HG02938 (cell line): ENCODE measurements at regions not wholly inside any gene's neighbourhood (a gene's known extent, or its start where the extent isn't known, plus 50 kb on each side); places are given as distances from the start of the nearest gene placed in this dataset.

Experiments
- ATAC-seq: cut with Tn5 transposase; IDR thresholded peaks from one replicate; pipeline ENCODE4 v1.9.1; 2021; ENCODE audit warnings: mild to moderate bottlenecking, moderate library complexity; ENCODE audit not compliant: unreplicated experiment

- ATAC-seq: peak; percentile 66
Observed at GRCh38 chr3:160129459-160130061, 95.7 kb upstream of the C3orf80 start.

DNA sequence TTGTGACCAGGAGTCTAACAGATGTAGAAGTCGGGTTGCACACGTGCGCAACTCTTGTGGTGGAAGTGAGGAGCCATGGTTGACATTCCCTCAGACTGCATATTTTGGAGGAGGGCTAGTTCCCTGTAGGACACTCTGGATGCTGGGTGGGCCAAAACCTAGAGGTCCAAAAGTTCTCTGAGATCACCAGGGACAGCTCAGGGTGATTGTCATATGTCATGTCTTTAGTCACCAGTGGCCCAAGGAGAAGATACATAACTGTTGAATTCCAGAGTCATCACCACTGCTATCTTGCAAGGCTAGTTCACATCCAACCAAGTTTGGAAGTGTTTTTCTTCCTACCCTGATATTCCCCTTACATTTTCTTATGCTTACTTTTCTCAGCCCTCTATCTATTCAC, 95.2 kb upstream of the C3orf80 start:
- ATAC-seq: no peak

DNA sequence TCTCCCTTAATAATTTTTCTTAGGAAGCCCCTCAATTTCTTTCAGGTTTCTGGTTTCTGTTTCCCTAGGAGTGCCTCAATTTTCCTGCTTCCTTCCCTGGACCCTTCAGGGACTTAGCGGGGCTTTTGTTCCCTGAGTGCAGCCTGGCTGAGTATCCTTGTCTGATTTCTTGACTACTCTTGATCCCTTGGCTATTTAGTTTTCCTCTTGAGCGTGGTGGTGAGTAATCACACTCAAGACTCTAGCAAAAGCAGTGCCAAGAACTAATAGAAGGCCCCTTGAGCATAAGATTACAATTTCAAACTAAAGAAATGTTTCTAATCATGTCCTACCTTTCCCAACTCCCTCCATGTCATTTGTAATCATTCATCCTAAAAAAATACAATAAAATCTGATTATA, 94.3 kb upstream of the C3orf80 start:
- no peak for ATAC-seq

DNA sequence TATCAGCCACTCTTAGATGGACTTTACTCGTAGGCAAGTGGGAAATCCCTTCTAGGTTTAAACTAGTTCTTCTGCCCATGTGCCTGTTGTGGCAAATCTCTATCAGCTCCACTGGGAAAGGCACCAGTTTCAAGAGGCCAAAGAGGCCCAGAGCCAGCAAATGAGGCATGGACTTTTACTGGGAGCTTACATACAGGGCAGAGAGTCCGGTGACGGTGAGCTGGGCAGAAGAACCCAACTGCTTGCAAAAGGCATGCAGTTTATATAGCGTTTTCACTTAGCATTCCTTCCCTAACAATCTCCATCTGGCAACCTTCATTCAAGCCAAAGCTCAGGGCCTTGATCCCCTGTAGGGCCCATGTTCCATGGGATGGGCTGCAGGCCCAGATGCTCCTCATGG, 93.0 kb upstream of the C3orf80 start:
- no peak for ATAC-seq

DNA sequence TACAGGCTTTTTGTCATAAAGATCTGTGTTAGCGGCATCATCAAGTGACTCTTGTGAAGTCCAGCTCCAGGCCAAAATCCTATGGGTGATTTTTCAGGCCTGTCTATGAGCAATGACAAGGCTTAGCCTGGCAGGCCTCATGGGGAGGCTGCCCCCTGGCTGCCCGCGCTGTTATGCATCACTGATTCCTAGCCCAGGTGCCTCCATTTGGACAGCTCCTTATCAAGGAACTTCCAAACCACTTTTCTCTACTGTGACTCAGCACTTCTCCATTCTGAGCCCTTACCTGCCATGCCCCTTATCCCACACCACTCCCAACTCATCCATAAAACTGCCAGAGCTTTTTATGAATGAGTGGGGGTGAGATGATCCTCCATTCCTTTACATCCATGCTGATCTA, 91.5 kb upstream of the C3orf80 start:
- no peak for ATAC-seq

- ATAC-seq: no peak
Observed at GRCh38 chr3:160134454-160134853, 90.8 kb upstream of the C3orf80 start.

- no peak for ATAC-seq
Observed at GRCh38 chr3:160134964-160135363, 90.3 kb upstream of the C3orf80 start.

DNA sequence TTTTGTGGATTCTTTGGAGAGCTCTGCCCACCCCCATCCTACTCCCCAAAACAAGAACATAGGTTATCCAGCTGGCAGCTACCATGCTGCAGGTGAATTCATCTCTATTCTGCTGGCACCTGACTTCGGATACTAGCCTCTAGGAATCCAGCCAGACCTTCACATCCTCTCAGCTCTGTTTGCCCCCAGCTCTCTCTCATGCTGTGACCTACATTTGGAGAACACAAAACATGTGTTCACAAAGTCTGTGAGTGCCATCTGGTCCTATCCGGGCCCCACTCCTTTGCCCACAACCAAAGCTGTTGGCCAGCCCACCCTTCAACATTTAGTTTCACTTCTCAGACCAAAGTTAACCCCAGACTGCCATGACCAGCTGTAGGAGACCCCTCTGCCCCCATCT, 89.4 kb upstream of the C3orf80 start:
- peak; percentile 36 for ATAC-seq

- ATAC-seq: peak; percentile 42
Observed at GRCh38 chr3:160136421-160136820, 88.8 kb upstream of the C3orf80 start.

DNA sequence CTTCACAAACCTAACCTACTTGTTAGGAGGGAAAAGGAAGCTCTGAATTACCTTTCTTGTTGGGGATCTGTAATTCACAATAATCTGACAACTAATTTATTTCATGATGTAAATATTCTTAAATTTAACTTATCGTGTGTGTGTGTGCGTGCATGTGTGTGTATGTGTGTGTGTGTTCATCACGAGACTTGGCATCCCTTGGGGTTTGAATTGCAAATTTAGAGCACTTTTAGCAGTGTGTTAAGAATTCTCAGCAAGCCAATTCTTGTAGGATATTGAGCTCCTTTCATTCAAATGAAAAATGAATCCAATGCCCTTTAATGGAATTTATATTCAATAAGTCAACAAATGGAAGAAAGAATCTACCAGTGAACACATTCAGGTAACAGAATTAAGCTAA, 85.9 kb upstream of the C3orf80 start:
- ATAC-seq: no peak

DNA sequence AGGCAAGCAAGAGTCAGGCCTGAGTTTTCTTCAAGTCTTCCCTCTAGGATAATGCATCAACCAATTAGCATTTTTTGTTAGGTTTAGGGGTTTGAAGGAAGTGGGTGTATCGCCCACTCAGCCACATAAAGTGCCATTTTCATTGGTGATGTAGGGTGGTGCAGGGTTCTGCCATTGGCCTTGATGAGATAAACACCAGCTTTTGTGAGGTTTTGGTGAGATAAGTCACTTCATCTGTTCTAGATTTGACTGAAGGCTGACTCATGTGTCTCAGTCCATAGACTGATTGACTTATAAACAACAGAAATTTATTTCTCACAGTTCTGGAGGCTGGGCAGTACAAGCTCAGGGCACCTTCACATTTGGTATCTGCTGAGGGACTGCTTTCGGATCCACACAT, 84.5 kb upstream of the C3orf80 start:
- ATAC-seq: no peak

- ATAC-seq: no peak
Observed at GRCh38 chr3:160141485-160142185, 83.6 kb upstream of the C3orf80 start.

DNA sequence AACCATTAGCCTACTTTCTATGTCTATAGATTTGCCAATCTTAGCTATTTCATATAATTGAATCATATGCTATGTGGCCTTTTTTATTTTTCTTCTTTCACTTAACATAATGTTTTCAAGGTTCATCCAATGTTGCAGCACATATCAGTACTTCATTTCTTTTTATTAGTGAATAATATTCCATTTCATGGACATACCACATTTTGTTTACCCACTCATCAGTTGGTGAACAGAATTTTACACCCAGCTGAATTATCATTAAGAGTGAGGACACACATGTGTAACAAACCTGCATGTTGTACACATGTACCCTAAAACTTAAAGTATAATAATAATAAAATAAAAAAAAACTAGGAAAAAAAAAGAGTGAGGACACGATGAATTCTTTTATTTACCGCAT, 81.7 kb upstream of the C3orf80 start:
- no peak for ATAC-seq

- no peak for ATAC-seq
Observed at GRCh38 chr3:160150066-160150465, 75.2 kb upstream of the C3orf80 start.

DNA sequence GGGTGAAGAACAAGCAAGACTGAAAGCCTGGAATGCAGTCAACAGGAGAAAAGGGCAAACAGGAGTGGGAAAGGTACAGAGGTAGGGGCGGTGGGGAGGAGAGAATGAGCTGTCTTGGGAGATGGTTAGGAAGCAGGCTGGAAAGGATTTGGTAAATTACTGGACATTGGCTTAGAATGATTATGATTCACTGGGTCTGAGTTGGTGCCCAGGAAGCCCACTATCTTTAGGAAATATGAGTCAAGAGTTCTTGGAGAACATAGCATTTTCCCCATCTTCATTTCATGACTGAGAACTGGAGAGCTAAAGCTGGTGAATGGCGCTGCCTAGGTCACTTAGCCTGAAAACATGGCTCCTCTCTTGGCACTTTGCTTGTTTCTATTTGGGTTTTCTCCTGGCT, 74.7 kb upstream of the C3orf80 start:
- ATAC-seq: no peak

DNA sequence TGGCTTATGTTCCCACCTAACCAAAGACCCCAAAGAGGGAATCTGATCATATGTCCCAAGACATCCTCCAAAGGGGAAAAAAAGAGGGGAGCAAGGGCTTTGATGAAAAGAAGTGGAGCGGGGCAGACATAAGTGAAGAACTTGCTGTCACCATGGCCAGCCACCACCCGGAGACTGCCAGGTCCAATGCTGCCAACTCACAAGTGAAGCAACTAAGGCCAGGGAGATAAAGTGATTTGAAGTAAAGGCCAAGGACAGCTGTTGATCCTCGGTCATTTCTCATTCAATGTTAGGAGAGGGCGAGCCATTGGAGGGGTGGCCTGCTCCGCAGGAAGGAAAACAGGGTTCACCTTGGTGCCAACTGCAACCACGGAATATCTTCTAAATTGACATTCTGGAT, 72.6 kb upstream of the C3orf80 start:
- no peak for ATAC-seq

DNA sequence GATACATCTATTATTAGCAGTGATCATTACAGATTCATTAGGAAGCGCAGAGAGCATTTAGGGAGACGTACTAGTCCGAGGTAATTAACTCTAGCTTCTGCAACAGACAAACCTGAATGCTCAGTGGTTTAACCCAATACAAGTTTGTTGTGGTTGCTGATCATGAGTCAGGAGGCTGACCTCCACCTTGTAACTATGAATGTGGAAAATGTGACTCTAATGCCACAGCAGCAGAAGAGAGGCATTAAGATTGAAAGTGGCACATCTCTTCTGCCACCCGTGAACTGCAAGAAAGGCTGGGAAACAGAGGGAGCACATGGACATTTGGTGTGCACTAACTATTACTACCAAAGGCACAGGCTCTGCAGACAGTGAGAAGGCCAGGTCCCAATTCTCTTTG, 71.2 kb upstream of the C3orf80 start:
- no peak for ATAC-seq

DNA sequence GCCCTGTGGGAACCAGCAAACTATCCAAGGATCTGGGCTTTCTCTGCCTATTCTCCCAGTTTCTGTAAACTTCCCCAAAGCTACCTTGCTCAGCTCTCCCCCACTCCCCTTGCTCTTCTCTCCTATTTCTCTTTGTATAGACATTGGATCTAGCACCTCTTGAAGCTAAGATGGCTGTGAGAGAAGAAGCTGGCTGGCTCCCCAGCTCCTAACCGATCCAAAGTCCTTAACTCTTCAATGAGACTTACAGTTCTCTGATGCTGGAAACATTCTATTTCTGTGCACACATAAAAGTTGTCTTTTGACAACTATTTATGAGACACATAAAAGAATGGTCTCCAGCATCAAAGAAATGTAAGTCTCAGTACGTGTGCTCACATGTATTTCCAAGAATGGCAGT, 70.6 kb upstream of the C3orf80 start:
- ATAC-seq: no peak

- no peak for ATAC-seq
Observed at GRCh38 chr3:160157321-160157720, 67.9 kb upstream of the C3orf80 start.

- no peak for ATAC-seq
Observed at GRCh38 chr3:160159341-160159740, 65.9 kb upstream of the C3orf80 start.

- no peak for ATAC-seq
Observed at GRCh38 chr3:160159806-160160205, 65.4 kb upstream of the C3orf80 start.

- no peak for ATAC-seq
Observed at GRCh38 chr3:160161921-160162320, 63.3 kb upstream of the C3orf80 start.

- no peak for ATAC-seq
Observed at GRCh38 chr3:160162440-160162839, 62.8 kb upstream of the C3orf80 start.
